Gastrocnemius medialis (tissue), 4 donors: ENCODE measurements at regions not wholly inside any gene's neighbourhood (a gene's known extent, or its start where the extent isn't known, plus 50 kb on each side); places are given as distances from the start of the nearest gene placed in this dataset.

Experiments used
- ATAC-seq, 2 donors: fragments of 150-250 bp; one replicate each; pipeline ENCODE4 v1.9.1; 2016
- DNase-seq, 2 donors: peaks; one replicate each; pipeline ENCODE4 v3.0.0-alpha.2; 2019
- H3K27ac ChIP-seq, 4 donors: fragments of 200-600 bp; sonication (generic); 1 replicate in 1 of 4; 2 replicates in 3 of 4; pipeline ENCODE4 v1.5.1; 2016 to 2018; ENCODE audit warnings: mild to moderate bottlenecking in 2 of 4, moderate library complexity in 1 of 4
- H3K27me3 ChIP-seq, 3 donors: fragments of 200-600 bp; sonication (generic) in 2 of 3; 1 replicate in 1 of 3; 2 replicates in 2 of 3; pipeline versions ENCODE4 v1.5.1 to v1.6.0; 2016 to 2019; ENCODE audit warnings: mild to moderate bottlenecking in 1 of 3, moderate library complexity in 1 of 3
- H3K36me3 ChIP-seq, 2 donors: fragments of 200-600 bp; sonication (generic) in 1 of 2; one replicate each; pipeline ENCODE4 v1.5.1; 2017 to 2018
- H3K4me1 ChIP-seq, 2 donors: fragments of 200-600 bp; sonication (generic) in 1 of 2; one replicate each; pipeline ENCODE4 v1.5.1; 2016 to 2017; ENCODE audit warnings: mild to moderate bottlenecking in 2 of 2
- H3K4me3 ChIP-seq, 4 donors: fragments of 200-600 bp; sonication (generic) in 3 of 4; 1 replicate in 1 of 4; 2 replicates in 3 of 4; pipeline ENCODE4 v1.5.1; 2016 to 2019; ENCODE audit warnings: mild to moderate bottlenecking in 2 of 4
- H3K9me3 ChIP-seq, 3 donors: fragments of 200-600 bp; sonication (generic) in 2 of 3; 1 replicate in 1 of 3; 2 replicates in 2 of 3; pipeline ENCODE4 v1.5.1; 2016 to 2019
- CTCF ChIP-seq, 5 experiments: fragments of 450-650 bp in 3 of 5; fragments of 200-600 bp in 2 of 5; sonication (generic) in 2 of 5; IDR thresholded peaks in 4 of 5; conservative IDR thresholded peaks in 1 of 5; 1 replicate in 4 of 5; 2 replicates in 1 of 5; pipeline ENCODE4 v1.5.1; 2016 to 2019; ENCODE audit warnings: antibody characterized with exemption in 5 of 5, mild to moderate bottlenecking in 3 of 5, moderate library complexity in 3 of 5
- POLR2A ChIP-seq, 2 donors: fragments of 450-650 bp; IDR thresholded peaks; one replicate each; pipeline ENCODE4 v1.6.1; 2017; ENCODE audit warnings: antibody characterized with exemption in 2 of 2, mild to moderate bottlenecking in 2 of 2, moderate library complexity in 2 of 2
- in situ Hi-C, 4 donors: fragments of 200-750 bp; cut with MboI; loops; one replicate each; pipeline versions ENCODE4 v1.15.0 to v1.8.0; 2017; ENCODE audit warnings: low sequenced_read_pairs in 4 of 4
- intact Hi-C: fragments of 100-400 bp; cut with DNase I; formaldehyde crosslinking; loops from one replicate; pipeline ENCODE4 v1.15.1; 2023; ENCODE audit warnings: low total_unique reads

- ATAC-seq (no peak), DNase-seq (no peak)
- no peaks in the 10 kb centered on the region for H3K27me3 ChIP-seq
- H3K9me3 ChIP-seq, result no peaks in the 10 kb centered on the region
- H3K27ac ChIP-seq, result no peak overlapping the region
- no peak overlapping the region for H3K4me3 ChIP-seq
- TF ChIP-seq CTCF (IDR thresholded peaks at IDR 0.05 in 4 of 5, conservative IDR thresholded peaks at IDR 0.05 in 1 of 5) (no peak), POLR2A (IDR thresholded peaks at IDR 0.05) (no peak)
- in situ Hi-C loops (loop anchor here in 1 of 4 donors (25.0 kb wide), 1 partner anchor 246 kb away; the partner anchor contains the start of gene S1PR3), intact Hi-C loops (loop anchor here (10.0 kb wide), 1 partner anchor 243 kb away; no protein-coding TSS in a partner anchor)
- H3K4me1 ChIP-seq, result no peaks in the 10 kb centered on the region
- no peaks in the 10 kb centered on the region for H3K36me3 ChIP-seq
These were observed 206.4 kb downstream of the NXNL2 start for GRCh38 chr9:88741335-88741734.

DNA sequence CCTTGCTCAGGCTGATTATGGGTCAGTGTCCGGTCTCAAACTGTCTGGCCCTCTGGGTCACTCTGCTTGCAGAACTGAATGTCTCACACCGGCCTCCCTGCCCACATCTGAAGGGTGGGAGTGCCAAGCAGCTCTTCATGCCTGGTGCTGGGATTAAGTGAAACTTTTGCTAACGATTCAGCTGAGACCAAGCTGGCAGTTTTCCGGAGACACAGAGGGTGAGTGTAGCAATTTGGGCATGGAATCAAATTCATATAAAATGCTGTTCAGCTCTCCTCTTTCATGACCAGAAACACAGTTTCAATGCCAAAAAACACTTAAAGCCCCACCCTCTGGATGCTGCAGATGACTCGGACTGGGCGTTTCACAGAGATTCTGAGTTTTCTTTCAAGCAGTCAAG is 207.5 kb downstream of the NXNL2 start:
- ATAC-seq (peak; percentile 59 to 64), DNase-seq (peak in 1 of 2 donors; percentile 52)
- Histone ChIP-seq H3K36me3 (no peaks in the 10 kb centered on the region), H3K4me3 (no peak overlapping the region), H3K9me3 (no peaks in the 10 kb centered on the region), H3K4me1 (peaks cover 0 to 8% of the 10 kb centered on the region in 2 donors), H3K27me3 (no peaks in the 10 kb centered on the region), H3K27ac (peak overlapping the region in 1 of 4 donors; percentile 9)
- TF ChIP-seq CTCF (IDR thresholded peaks at IDR 0.05 in 4 of 5, conservative IDR thresholded peaks at IDR 0.05 in 1 of 5), result no peak
- TF ChIP-seq POLR2A (IDR thresholded peaks at IDR 0.05), result no peak
- in situ Hi-C loops, result loop anchor here in 1 of 4 donors (25.0 kb wide), 1 partner anchor 245 kb away; the partner anchor contains the start of gene S1PR3
- intact Hi-C loops, result loop anchor here (10.0 kb wide), 1 partner anchor 242 kb away; no protein-coding TSS in a partner anchor

DNA sequence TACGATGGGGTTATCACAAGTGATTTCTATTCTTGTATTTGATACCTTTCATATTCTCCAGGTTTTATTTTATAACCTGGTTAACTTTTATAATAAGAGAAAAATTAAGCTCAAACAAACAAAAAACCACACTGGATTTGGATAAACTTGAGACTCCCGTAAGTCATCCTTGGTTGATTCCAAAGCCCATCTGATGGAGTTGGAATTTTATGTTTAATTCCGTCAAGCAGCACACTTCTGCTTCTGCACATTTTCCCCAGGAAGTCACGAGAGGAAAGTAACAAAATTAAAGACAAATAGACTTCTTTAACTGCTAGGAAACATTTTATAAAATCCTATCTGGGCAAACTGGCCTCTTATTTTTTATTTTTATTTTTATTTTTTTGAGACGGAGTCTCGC is 207.9 kb downstream of the NXNL2 start:
- Histone ChIP-seq H3K36me3 (no peaks in the 10 kb centered on the region), H3K9me3 (no peaks in the 10 kb centered on the region), H3K27me3 (no peaks in the 10 kb centered on the region), H3K27ac (no peak overlapping the region), H3K4me3 (no peak overlapping the region), H3K4me1 (peaks cover 0 to 13% of the 10 kb centered on the region in 2 donors)
- in situ Hi-C loops (loop anchor here in 1 of 4 donors (25.0 kb wide), 1 partner anchor 244 kb away; the partner anchor contains the start of gene S1PR3), intact Hi-C loops (loop anchor here (10.0 kb wide), 1 partner anchor 242 kb away; no protein-coding TSS in a partner anchor)
- DNase-seq, result no peak
- no peak for ATAC-seq
- no peak for TF ChIP-seq POLR2A (IDR thresholded peaks at IDR 0.05)
- TF ChIP-seq CTCF (IDR thresholded peaks at IDR 0.05 in 4 of 5, conservative IDR thresholded peaks at IDR 0.05 in 1 of 5), result no peak

DNA sequence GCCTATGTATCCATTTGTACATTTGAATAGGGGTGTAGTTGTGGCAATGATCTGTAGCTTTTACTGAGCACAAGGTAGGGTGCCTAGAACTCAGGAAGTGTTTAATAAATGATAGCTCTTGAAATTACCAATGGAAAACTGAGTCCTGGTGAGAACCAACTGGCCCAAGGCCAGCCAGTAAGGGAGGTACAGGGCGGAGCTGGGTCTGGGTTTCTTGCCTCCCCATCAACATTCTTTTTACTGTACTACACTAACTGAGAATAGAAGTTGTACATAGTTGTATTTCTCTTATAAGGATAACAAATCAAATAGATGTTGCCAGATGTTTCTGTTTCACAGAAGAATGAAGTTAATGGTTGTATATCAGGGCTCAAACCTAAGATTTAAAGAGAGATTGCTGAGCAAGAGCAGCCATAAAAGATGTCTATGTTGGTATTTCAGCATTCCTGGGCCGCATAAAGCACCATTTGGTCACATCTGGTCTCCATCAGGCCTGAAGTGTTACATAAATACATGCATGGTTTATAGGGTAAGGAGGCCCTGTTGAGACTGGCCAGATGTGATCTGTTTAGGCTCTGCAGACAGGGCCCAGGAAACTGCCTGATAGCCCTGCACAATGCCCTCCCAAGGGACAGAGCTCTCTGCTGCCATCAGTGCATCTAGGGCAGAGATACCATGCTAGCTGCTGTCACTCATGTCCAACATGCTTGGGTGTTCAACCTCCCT is 210.5 kb downstream of the NXNL2 start:
- no peak for DNase-seq
- in situ Hi-C loops (loop anchor here in 1 of 4 donors (25.0 kb wide), 1 partner anchor 242 kb away; the partner anchor contains the start of gene S1PR3), intact Hi-C loops (loop anchor here (10.0 kb wide), 1 partner anchor 239 kb away; no protein-coding TSS in a partner anchor)
- H3K36me3 ChIP-seq, result no peaks in the 10 kb centered on the region
- no peak overlapping the region for H3K27ac ChIP-seq
- H3K4me3 ChIP-seq, result no peak overlapping the region
- no peaks in the 10 kb centered on the region for H3K9me3 ChIP-seq
- TF ChIP-seq POLR2A (IDR thresholded peaks at IDR 0.05), result no peak
- no peak for TF ChIP-seq CTCF (IDR thresholded peaks at IDR 0.05 in 4 of 5, conservative IDR thresholded peaks at IDR 0.05 in 1 of 5)
- H3K4me1 ChIP-seq, result peaks cover 0 to 13% of the 10 kb centered on the region in 2 donors
- ATAC-seq, result no peak
- no peaks in the 10 kb centered on the region for H3K27me3 ChIP-seq
